Neural cell (in vitro differentiated cells): ENCODE measurements at regions not wholly inside any gene's neighbourhood (a gene's known extent, or its start where the extent isn't known, plus 50 kb on each side); places are given as distances from the start of the nearest gene placed in this dataset.

Experiments used
- H2AFZ ChIP-seq: fragments of 200-600, 300-800 bp; sonication (generic), shearing (Covaris generic); 2 replicates; pipeline ENCODE4 v1.6.0; 2014; ENCODE audit warnings: low read depth, mild to moderate bottlenecking, antibody characterized with exemption, low read length, moderate library complexity
- H3F3A ChIP-seq: fragments of 200-600 bp; shearing (Covaris generic); 2 replicates; pipeline ENCODE4 v1.6.1; 2016; ENCODE audit warnings: mild to moderate bottlenecking, moderate library complexity, mixed read lengths, antibody characterized with exemption, low read length; ENCODE audit not compliant: insufficient read depth, poor library complexity, severe bottlenecking
- H3K27ac ChIP-seq: fragments of 200-600, 300-800 bp; sonication (generic), shearing (Covaris generic); 2 replicates; pipeline ENCODE4 v1.5.1; 2014; ENCODE audit warnings: mild to moderate bottlenecking, low read length, moderate library complexity
- H3K27me3 ChIP-seq: fragments of 300-800, 200-600 bp; sonication (generic), shearing (Covaris generic); 2 replicates; pipeline ENCODE4 v1.6.0; 2014; ENCODE audit warnings: mild to moderate bottlenecking, low read depth, low read length, moderate library complexity; ENCODE audit not compliant: insufficient read depth
- H3K36me3 ChIP-seq: fragments of 300-800, 200-600 bp; sonication (generic), shearing (Covaris generic); 2 replicates; pipeline ENCODE4 v1.5.1; 2014; ENCODE audit warnings: mild to moderate bottlenecking, antibody characterized with exemption, low read length, moderate library complexity; ENCODE audit not compliant: insufficient read depth
- H3K4me2 ChIP-seq: fragments of 300-800, 200-600 bp; sonication (generic), shearing (Covaris generic); 2 replicates; pipeline ENCODE4 v1.6.0; 2014; ENCODE audit warnings: mild to moderate bottlenecking, low read length
- H3K4me3 ChIP-seq: fragments of 300-800, 200-600 bp; sonication (generic), shearing (Covaris generic); 2 replicates; pipeline ENCODE4 v1.5.1; 2014; ENCODE audit warnings: mild to moderate bottlenecking, low read length, moderate library complexity
- H3K79me2 ChIP-seq: fragments of 200-600 bp; shearing (Covaris generic); replicated peaks from 2 replicates; pipeline ENCODE4 v1.6.0; 2014; ENCODE audit warnings: mild to moderate bottlenecking, low read length, moderate library complexity; ENCODE audit not compliant: insufficient read depth
- H3K9ac ChIP-seq: fragments of 300-800, 200-600 bp; sonication (generic), shearing (Covaris generic); 2 replicates; pipeline ENCODE4 v1.6.1; 2016; ENCODE audit warnings: mild to moderate bottlenecking, low read length, mixed read lengths
- H3K9me2 ChIP-seq: fragments of 200-600 bp; shearing (Covaris generic); 2 replicates; pipeline ENCODE4 v1.6.1; 2016; ENCODE audit warnings: mild to moderate bottlenecking, low read length, mixed read lengths; ENCODE audit not compliant: insufficient read depth
- H3K9me3 ChIP-seq: fragments of 200-600, 300-800 bp; sonication (generic), shearing (Covaris generic); 2 replicates; pipeline ENCODE4 v1.6.1; 2016; ENCODE audit warnings: mild to moderate bottlenecking, mixed run types, low read length, moderate library complexity, mixed read lengths
- H4K20me1 ChIP-seq: fragments of 200-600 bp; shearing (Covaris generic); 2 replicates; pipeline ENCODE4 v1.6.1; 2016; ENCODE audit warnings: mild to moderate bottlenecking, mixed run types; ENCODE audit not compliant: insufficient read depth
- CTCF ChIP-seq: fragments of 450-650 bp; IDR thresholded peaks from 2 replicates; pipeline ENCODE4 v1.5.1; 2014; ENCODE audit warnings: antibody characterized with exemption, mild to moderate bottlenecking, moderate library complexity; ENCODE audit not compliant: poor library complexity, severe bottlenecking
- EP300 ChIP-seq: fragments of 450-650 bp; conservative IDR thresholded peaks from 2 replicates; pipeline ENCODE4 v1.6.1; 2014; ENCODE audit warnings: antibody characterized with exemption, mild to moderate bottlenecking, moderate library complexity; ENCODE audit not compliant: poor library complexity, severe bottlenecking
- EZH2 ChIP-seq: fragments of 200-600, 300-800 bp; shearing (Covaris generic), sonication (generic); IDR thresholded peaks from 2 replicates; pipeline ENCODE4 v1.6.1; 2014; ENCODE audit warnings: antibody characterized with exemption, low read length, borderline replicate concordance, mild to moderate bottlenecking; ENCODE audit not compliant: insufficient read depth, poor library complexity, severe bottlenecking
- MXI1 ChIP-seq: fragments of 450-650 bp; conservative IDR thresholded peaks from 2 replicates; pipeline ENCODE4 v1.6.1; 2014; ENCODE audit warnings: antibody characterized with exemption, mild to moderate bottlenecking; ENCODE audit not compliant: poor library complexity, severe bottlenecking
- POLR2AphosphoS5 ChIP-seq: IDR thresholded peaks from 2 replicates; pipeline ENCODE4 v1.6.1; 2012
- RAD21 ChIP-seq: fragments of 450-650 bp; conservative IDR thresholded peaks from 2 replicates; pipeline ENCODE4 v1.6.1; 2014; ENCODE audit warnings: antibody characterized with exemption, mild to moderate bottlenecking, moderate library complexity
- SMC3 ChIP-seq: fragments of 450-650 bp; conservative IDR thresholded peaks from 2 replicates; pipeline ENCODE4 v1.6.1; 2014; ENCODE audit warnings: antibody characterized with exemption, mild to moderate bottlenecking, moderate library complexity; ENCODE audit not compliant: poor library complexity
- TAF1 ChIP-seq: IDR thresholded peaks from 2 replicates; pipeline ENCODE4 v1.6.1; 2012; ENCODE audit warnings: low read depth
- TF ChIP-seq, protein P1 (sequence below): IDR thresholded peaks from 2 replicates; pipeline ENCODE4 v1.6.1; 2012; ENCODE audit warnings: borderline replicate concordance

DNA sequence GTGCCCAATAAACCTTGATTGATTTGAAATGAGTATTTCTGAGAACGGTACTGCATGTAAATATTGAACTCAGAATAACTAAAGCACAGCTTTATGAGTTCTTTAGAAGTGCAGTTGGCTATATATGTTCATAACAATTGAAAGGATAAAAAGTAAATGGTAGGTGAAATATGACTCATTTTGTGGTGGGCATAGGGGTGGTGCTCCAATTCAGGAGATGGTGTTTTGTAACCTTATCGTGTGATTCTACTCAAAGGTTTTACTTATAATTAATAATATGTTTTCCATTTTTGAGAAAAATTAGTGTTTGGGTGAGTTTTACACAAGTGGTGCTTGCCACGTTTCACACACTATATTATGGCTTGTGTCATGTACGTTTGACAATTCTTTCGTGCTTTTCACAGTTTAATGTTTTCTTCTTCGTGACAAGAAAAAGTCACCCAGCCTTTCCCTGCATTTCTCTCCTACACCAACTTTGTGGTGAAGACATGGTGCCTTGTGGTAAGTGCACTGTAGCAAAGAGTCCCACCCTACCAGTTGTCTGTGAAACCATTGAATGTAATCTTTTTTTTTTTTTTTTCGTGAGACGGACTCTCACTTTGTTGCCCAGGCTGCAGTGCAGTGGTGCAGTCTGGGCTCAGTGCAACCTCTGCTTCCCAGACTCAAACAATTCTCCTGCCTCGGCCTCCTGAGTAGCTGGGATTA is 492.5 kb upstream of the SGCD start:
- no peaks in the 10 kb centered on the region for H3K79me2 ChIP-seq
- TF ChIP-seq, protein P1, sequence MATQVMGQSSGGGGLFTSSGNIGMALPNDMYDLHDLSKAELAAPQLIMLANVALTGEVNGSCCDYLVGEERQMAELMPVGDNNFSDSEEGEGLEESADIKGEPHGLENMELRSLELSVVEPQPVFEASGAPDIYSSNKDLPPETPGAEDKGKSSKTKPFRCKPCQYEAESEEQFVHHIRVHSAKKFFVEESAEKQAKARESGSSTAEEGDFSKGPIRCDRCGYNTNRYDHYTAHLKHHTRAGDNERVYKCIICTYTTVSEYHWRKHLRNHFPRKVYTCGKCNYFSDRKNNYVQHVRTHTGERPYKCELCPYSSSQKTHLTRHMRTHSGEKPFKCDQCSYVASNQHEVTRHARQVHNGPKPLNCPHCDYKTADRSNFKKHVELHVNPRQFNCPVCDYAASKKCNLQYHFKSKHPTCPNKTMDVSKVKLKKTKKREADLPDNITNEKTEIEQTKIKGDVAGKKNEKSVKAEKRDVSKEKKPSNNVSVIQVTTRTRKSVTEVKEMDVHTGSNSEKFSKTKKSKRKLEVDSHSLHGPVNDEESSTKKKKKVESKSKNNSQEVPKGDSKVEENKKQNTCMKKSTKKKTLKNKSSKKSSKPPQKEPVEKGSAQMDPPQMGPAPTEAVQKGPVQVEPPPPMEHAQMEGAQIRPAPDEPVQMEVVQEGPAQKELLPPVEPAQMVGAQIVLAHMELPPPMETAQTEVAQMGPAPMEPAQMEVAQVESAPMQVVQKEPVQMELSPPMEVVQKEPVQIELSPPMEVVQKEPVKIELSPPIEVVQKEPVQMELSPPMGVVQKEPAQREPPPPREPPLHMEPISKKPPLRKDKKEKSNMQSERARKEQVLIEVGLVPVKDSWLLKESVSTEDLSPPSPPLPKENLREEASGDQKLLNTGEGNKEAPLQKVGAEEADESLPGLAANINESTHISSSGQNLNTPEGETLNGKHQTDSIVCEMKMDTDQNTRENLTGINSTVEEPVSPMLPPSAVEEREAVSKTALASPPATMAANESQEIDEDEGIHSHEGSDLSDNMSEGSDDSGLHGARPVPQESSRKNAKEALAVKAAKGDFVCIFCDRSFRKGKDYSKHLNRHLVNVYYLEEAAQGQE = no peak
- TF ChIP-seq EP300 (no peak), TAF1 (no peak), EZH2 (no peak), SMC3 (no peak), RAD21 (no peak), CTCF (no peak), MXI1 (no peak), POLR2AphosphoS5 (no peak)
- H3K27me3 ChIP-seq = no peaks in the 10 kb centered on the region
- H3K4me3 ChIP-seq = no peak overlapping the region
- no peak overlapping the region for H3K9ac ChIP-seq
- H3K4me2 ChIP-seq = no peak overlapping the region
- no peaks in the 10 kb centered on the region for H3K9me3 ChIP-seq
- no peak overlapping the region for H3K27ac ChIP-seq
- no peaks in the 10 kb centered on the region for H3K9me2 ChIP-seq
- H4K20me1 ChIP-seq = no peaks in the 10 kb centered on the region
- no peak overlapping the region for H2AFZ ChIP-seq
- H3K36me3 ChIP-seq = no peaks in the 10 kb centered on the region
- H3F3A ChIP-seq = no peaks in the 10 kb centered on the region

DNA sequence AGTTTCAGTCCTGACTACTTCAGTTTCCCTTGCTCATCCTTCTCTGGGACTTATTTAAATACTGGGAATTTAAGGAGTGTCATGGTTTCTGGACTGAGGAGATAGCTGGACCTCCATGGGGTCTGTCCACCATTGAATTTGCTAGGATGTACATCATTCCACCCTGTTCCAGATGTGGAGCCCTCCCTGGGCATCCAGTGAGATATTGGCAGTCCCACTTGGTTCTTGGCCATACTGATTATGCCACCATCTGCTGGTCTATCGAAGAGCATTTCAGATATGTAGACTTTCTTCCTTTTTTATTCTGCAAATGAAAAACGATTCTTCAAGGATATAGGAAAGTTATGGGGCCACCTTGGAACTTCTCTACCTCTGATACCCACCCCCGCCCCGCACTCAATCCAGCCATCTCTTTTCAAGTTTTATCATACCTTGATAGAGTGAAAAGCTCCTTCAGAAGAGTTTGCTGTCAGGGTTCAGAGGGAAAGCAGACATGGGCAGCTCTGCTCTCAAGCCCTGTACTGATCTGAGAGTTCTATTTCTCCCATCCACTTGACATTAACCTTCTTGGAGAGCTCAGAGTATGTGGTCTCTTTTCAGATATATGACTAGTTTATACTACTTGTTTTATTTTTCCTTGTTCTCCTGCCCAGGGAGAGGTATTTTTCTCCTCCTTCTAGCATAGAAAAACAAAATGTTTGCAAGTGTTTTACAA is 490.7 kb upstream of the SGCD start:
- Histone ChIP-seq H3K36me3 (no peaks in the 10 kb centered on the region), H3K27ac (no peak overlapping the region), H4K20me1 (no peaks in the 10 kb centered on the region), H3K9me3 (no peaks in the 10 kb centered on the region), H3K27me3 (no peaks in the 10 kb centered on the region), H2AFZ (no peak overlapping the region), H3K9ac (no peak overlapping the region), H3K9me2 (no peaks in the 10 kb centered on the region), H3K4me3 (no peak overlapping the region), H3K4me2 (no peak overlapping the region), H3F3A (no peaks in the 10 kb centered on the region), H3K79me2 (no peaks in the 10 kb centered on the region)
- TF ChIP-seq, protein P1 = no peak
- no peak for TF ChIP-seq POLR2AphosphoS5
- TF ChIP-seq SMC3 = no peak
- no peak for TF ChIP-seq EZH2
- no peak for TF ChIP-seq CTCF
- no peak for TF ChIP-seq MXI1
